ENCODE measurements at regions not wholly inside any gene's neighbourhood (a gene's known extent, or its start where the extent isn't known, plus 50 kb on each side); places are given as distances from the start of the nearest gene placed in this dataset.

GRCh38 chr11:133597236-133597635, 64.9 kb upstream of the OPCML start:
- no peak for TF ChIP-seq POLR2A (IDR thresholded peaks at IDR 0.05)
- TF ChIP-seq, protein P1, sequence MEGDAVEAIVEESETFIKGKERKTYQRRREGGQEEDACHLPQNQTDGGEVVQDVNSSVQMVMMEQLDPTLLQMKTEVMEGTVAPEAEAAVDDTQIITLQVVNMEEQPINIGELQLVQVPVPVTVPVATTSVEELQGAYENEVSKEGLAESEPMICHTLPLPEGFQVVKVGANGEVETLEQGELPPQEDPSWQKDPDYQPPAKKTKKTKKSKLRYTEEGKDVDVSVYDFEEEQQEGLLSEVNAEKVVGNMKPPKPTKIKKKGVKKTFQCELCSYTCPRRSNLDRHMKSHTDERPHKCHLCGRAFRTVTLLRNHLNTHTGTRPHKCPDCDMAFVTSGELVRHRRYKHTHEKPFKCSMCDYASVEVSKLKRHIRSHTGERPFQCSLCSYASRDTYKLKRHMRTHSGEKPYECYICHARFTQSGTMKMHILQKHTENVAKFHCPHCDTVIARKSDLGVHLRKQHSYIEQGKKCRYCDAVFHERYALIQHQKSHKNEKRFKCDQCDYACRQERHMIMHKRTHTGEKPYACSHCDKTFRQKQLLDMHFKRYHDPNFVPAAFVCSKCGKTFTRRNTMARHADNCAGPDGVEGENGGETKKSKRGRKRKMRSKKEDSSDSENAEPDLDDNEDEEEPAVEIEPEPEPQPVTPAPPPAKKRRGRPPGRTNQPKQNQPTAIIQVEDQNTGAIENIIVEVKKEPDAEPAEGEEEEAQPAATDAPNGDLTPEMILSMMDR (IDR thresholded peaks at IDR 0.05): no peak
